ENCODE measurements at regions not wholly inside any gene's neighbourhood (a gene's known extent, or its start where the extent isn't known, plus 50 kb on each side); places are given as distances from the start of the nearest gene placed in this dataset.
A peak's percentile ranks its signal among the peaks of the same experiment; 100 is the strongest.
"Not testable (repeated sequence)": the region's sequence is repeated elsewhere in the genome, so short reads cannot be mapped to it uniquely, and the experiment has no call there.

DNA sequence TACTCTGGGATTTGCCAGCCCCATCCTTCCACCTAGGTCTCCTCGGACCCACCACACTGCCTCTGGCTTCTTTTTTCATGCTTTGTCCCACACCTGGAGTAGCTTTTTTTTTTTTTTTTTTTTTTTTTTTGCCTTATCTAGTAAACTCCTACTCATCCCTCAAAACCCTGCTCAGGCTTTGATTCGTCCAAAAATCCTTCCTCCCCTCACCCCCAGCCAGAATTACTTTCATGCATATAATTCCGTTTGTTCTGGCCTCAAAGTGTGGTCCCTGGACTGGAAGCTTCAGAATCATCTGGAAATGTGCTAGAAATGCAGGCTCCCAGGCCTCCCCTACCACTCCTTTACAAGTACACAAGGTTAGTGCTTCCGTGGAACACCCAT lies 320.1 kb downstream of the PTTG2 start:
- no peak for DNase-seq

GRCh38 chr4:38281371-38282071 lies 321.3 kb downstream of the PTTG2 start:
- DNase-seq = no peak

DNA sequence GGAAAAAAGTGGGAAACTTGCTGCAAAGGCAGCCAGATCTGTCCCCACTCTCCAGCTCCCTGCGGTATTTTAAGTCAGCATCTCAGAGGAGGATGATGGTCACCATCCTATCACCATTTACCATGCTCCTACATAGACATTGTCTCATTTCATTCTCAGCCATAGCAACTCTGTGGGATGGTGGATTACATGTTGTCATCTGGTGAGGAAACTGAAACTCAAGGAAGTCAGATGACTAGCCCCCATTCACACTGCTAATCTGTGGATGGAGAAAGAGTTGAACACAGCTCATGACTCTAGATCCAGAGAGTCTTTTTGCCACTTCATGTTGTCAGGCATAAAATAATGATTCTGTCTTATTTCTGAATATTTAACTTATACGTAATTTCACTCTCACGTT lies 323.5 kb downstream of the PTTG2 start:
- DNase-seq = no peak

DNA sequence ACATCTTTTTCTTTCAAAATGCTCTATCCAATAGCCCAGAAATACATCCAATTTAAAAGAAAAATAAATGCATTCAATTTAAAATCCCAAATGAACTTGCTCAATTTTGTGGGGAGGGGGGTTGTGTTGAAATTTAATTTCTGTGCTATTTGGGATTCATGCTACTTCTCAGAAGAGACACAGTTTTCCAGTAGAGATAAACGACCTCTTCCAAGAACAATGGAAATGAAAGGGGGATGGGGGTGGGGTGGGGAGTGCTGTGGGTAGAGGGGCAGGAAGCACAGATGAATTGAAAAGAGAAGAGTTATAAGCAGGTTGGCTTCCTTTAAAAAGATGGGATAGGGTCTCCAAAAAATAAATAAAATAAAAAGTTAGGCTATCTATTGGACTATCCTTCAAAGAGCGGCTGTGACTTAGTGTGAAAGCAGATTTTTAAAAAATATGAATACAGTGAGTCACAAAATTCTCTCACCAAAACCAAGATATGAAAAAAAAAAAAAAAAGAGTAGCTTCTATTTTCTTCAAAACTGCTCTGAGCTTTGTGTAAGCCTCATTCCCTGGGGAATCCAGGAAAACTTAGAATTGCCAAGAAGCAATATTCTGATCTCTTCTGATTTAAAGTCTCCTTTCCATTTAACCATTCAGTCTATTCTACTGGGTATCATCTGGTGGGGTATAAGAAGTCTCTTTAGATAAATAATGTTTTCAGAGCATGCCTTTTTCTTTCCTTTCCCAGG lies 324.3 kb downstream of the PTTG2 start:
- DNase-seq = no peak

GRCh38 chr4:38287101-38287851 lies 327.1 kb downstream of the PTTG2 start:
- no peak for DNase-seq

- no peak for DNase-seq
Observed at GRCh38 chr4:38289553-38289952, 329.4 kb downstream of the PTTG2 start.

GRCh38 chr4:38290366-38290765 lies 330.2 kb downstream of the PTTG2 start:
- no peak for DNase-seq

GRCh38 chr4:38290914-38291313 lies 330.7 kb downstream of the PTTG2 start:
- DNase-seq = no peak

DNA sequence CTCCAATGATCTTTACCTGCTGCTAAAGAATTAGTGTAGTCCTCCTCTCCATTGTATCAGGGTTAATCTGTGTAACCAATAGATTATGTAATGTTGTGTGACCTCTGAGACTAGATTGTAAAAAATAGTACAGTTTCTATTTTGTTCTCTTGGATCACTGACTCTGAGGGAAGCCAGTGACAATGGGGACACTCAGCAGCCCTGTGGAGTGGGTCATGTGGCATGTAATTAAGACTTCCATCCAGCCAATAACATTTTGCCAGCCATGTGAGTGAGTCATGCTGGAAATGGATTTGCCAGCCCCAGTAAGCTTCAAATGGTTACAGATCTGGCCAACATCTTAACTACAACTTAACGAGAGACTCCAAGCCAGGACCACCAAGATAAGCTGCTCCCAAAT lies 332.3 kb downstream of the PTTG2 start:
- DNase-seq = no peak

DNA sequence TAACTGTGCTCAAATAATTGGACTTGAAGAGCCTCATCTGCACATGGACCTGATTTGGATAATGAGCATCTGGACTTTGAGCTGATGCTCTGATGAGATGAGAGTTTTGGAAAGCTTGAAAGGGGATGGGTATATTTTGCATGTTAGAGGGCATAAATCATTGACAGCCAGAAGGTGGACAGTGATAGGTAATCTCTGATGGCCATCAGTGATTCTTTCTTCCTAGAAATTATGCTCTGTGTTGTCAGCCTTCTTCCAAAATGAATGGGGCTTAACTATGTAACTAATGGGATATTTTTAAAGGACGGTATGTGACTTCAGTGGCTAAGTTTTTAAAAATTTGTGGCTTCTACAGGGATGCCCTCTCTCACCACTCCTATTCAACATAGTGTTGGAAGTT lies 334.0 kb downstream of the PTTG2 start:
- no peak for DNase-seq

DNA sequence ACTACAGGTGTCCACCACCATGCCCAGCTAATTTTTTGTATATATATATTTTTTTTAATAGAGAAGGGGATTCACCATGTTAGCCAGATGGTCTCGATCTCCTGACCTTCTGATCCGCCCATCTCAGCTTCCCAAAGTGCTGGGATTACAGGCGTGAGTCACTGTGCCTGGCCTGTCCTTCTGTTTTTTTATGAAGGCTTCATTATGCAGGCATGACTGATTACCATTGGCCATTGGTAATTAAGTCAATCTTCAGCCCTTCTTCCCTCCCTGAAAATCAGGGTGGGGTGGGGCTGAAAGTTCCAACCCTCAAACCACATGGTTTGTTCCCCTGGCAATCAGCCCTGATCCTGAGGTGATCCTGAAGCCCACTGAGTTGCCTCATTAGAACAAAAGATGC lies 336.9 kb downstream of the PTTG2 start:
- DNase-seq = no peak

- no peak for DNase-seq
Observed at GRCh38 chr4:38298868-38299713, 338.9 kb downstream of the PTTG2 start.

- DNase-seq = no peak
Observed at GRCh38 chr4:38302910-38303309, 342.7 kb downstream of the PTTG2 start.

DNA sequence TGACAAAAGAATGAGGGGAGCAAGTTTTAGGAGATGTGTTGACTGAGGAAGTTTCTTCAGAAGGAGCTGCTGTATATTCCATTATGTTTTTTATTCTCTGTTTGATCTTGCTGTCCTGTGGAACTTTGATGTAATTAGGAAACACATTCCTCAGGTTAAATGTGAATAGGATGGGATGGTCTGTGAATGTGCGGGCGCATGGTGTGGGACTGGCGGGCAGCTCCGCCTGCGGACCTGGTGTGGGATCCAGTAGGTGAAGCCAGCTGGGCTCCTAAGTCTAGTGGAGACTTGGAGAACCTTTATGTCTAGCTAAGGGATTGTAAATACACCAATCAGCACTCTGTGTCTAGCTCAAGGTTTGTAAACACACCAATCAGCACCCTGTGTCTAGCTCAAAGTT lies 344.3 kb downstream of the PTTG2 start:
- DNase-seq = not testable (repeated sequence)

DNA sequence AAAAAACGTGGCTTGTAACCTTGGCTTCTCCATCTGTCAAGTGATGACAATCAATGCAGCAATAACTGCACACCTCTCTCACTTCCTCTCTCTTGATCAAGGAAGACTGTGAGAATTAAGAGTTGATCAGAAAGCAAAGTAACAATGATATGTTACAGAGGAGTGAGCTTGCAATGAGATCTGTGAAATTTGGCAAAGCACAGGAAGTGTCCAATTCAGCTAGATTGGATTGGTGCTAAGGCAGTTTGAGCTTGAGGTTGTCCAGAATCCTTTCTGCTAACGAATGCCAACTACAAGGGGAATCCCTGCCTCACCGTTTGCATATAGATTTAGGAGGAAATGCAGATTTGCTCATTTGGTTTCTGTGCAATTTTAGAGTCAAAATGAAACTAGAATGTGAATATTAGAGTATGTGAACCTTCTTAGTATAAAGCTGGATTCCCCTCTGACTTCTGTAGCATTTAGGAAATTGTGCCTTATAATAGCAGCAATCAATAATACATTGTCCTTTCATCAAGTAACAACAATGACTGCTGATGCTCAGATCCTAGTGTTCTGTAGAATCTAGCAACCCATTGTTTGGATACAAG lies 346.4 kb downstream of the PTTG2 start:
- DNase-seq = no peak

DNA sequence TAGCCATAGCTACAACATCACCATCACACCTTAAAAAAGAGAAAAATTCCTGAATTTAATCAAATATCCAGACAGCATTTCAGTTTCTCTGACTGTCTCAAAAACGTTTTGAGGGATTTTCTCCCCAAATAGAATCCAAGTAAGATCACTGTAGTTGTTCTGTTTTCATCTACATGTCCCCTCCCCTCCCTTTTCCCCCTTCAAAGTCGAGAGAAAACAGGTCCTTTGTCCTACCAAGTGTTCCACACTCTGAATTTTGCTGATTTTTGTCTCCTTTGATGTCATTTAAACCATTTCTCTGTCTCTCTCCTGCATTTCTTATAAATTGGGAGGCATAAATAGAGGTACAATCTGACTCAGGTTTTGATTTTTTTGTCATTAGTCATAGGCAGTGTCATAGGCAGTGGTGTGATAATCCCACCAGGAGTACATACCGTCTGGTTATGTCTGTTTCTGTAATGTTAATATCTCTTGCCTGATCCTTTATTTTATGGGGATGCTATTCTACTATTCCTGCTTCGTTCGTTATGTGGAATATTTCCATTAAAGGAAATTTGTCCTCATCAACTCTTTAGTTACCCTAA lies 348.6 kb downstream of the PTTG2 start:
- no peak for DNase-seq

DNA sequence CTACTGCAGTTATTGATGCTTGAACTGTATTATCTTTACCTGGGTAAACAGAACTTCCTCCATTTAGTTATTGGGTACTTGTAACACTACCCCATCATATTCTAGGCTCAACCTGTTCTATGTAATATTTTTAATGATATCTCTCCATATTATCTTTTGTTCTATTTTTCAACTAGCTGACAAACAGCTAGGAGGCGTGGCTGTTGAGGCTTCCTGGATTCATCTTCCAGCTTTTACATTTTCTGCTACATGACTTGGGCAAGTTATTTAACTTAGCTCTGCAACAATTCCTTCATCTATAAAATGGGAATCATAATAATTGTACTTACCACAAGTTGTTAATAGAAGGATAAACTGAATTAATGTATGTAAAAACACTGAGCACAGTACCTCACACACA lies 349.3 kb downstream of the PTTG2 start:
- no peak for DNase-seq

GRCh38 chr4:38310446-38311043 lies 350.3 kb downstream of the PTTG2 start:
- DNase-seq = peak; percentile 68

- no peak for DNase-seq
Observed at GRCh38 chr4:38311495-38312126, 351.4 kb downstream of the PTTG2 start.

DNA sequence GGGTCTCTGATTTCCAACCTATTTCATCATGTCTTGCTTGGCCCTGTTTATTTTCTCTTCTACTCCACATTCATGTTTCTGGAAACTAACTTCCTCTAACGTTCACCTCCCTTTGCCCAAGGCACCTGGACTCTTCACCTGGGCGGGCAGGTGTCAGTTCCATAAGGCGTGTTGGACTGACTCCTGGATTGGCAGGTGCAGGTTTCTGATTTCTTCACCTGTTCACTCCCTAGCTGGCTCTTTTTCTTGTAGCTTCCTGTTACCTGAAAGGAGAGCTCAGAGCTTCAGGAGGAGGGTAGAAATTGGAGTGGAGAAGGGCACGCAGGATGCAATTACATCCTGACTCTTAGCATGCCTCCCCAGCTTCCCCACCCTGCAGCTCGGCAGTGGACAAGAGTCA lies 350.8 kb upstream of the KLF3 start:
- no peak for DNase-seq

- DNase-seq = no peak
Observed at GRCh38 chr4:38313999-38314561, 349.9 kb upstream of the KLF3 start.
